ENCODE measurements at regions not wholly inside any gene's neighbourhood (a gene's known extent, or its start where the extent isn't known, plus 50 kb on each side); places are given as distances from the start of the nearest gene placed in this dataset.
"Not testable (repeated sequence)": the region's sequence is repeated elsewhere in the genome, so short reads cannot be mapped to it uniquely, and the experiment has no call there.

GRCh38 chr5:92237896-92238295 lies 854.8 kb upstream of the ARRDC3 start:
- intact Hi-C loops (cut with DNase I), result no loop called here
- no peaks in the 10 kb centered on the region for H3K9me3 ChIP-seq
- no peak overlapping the region for H3K27ac ChIP-seq
- TF ChIP-seq CTCF (IDR thresholded peaks at IDR 0.05), result no peak
- WGBS, 3 donors, result 88 to 89% (median 89%) methylated on average over 2 of the region's 2 CpGs
- no peak overlapping the region for H3K4me3 ChIP-seq
- ATAC-seq (no peak), DNase-seq (no peak)
- H3K36me3 ChIP-seq (ENCODE audit: insufficient read depth in 1 of 2, low read depth in 1 of 2), result no peaks in the 10 kb centered on the region
- no peaks in the 10 kb centered on the region for H3K27me3 ChIP-seq (ENCODE audit: insufficient read depth in 3 of 3, low read length in 2 of 3)
- no peaks in the 10 kb centered on the region for H3K4me1 ChIP-seq

GRCh38 chr5:92222449-92222848 lies 839.3 kb upstream of the ARRDC3 start:
- no peak overlapping the region for H3K27ac ChIP-seq
- H3K36me3 ChIP-seq (ENCODE audit: insufficient read depth in 1 of 2, low read depth in 1 of 2), result no peaks in the 10 kb centered on the region
- no peak for ATAC-seq
- no peaks in the 10 kb centered on the region for H3K27me3 ChIP-seq (ENCODE audit: insufficient read depth in 3 of 3, low read length in 2 of 3)
- 53 to 77% (median 64%) methylated on average over 1 of the region's 1 CpG for WGBS, 3 donors
- intact Hi-C loops (cut with DNase I), result no loop called here
- no peaks in the 10 kb centered on the region for H3K4me1 ChIP-seq
- H3K9me3 ChIP-seq, result no peaks in the 10 kb centered on the region
- DNase-seq, result no peak
- H3K4me3 ChIP-seq, result no peak overlapping the region
- no peak for TF ChIP-seq CTCF (IDR thresholded peaks at IDR 0.05)

GRCh38 chr5:92216852-92217251 lies 833.7 kb upstream of the ARRDC3 start:
- H3K27ac ChIP-seq; intact Hi-C loops (cut with DNase I); H3K9me3 ChIP-seq; ATAC-seq; DNase-seq; H3K27me3 ChIP-seq (ENCODE audit: insufficient read depth in 3 of 3, low read length in 2 of 3); H3K4me3 ChIP-seq; H3K36me3 ChIP-seq (ENCODE audit: insufficient read depth in 1 of 2, low read depth in 1 of 2); H3K4me1 ChIP-seq: not testable (repeated sequence)
- WGBS, 3 donors, result 72 to 93% (median 86%) methylated on average over 2 of the region's 2 CpGs

- no peaks in the 10 kb centered on the region for H3K4me1 ChIP-seq
- intact Hi-C loops (cut with DNase I), result no loop called here
- DNase-seq, result no peak
- TF ChIP-seq CTCF (IDR thresholded peaks at IDR 0.05), result no peak
- no peak overlapping the region for H3K27ac ChIP-seq
- no peaks in the 10 kb centered on the region for H3K27me3 ChIP-seq (ENCODE audit: insufficient read depth in 3 of 3, low read length in 2 of 3)
- H3K9me3 ChIP-seq, result no peaks in the 10 kb centered on the region
- no peak for ATAC-seq
- no peaks in the 10 kb centered on the region for H3K36me3 ChIP-seq (ENCODE audit: insufficient read depth in 1 of 2, low read depth in 1 of 2)
- H3K4me3 ChIP-seq, result no peak overlapping the region
- WGBS, 3 donors, result 94 to 95% (median 94%) methylated on average over 1 of the region's 1 CpG
These were observed 832.0 kb upstream of the ARRDC3 start for GRCh38 chr5:92215116-92215515.

- no peak for DNase-seq
- Histone ChIP-seq H3K9me3 (no peaks in the 10 kb centered on the region), H3K27ac (no peak overlapping the region), H3K4me1 (no peaks in the 10 kb centered on the region), H3K36me3 (ENCODE audit: insufficient read depth in 1 of 2, low read depth in 1 of 2) (no peaks in the 10 kb centered on the region), H3K27me3 (ENCODE audit: insufficient read depth in 3 of 3, low read length in 2 of 3) (no peaks in the 10 kb centered on the region), H3K4me3 (no peak overlapping the region)
- intact Hi-C loops (cut with DNase I), result no loop called here
- no peak for TF ChIP-seq CTCF (IDR thresholded peaks at IDR 0.05)
- WGBS, 3 donors, result 80 to 88% (median 87%) methylated on average over 3 of the region's 3 CpGs
- no peak for ATAC-seq
These were observed 825.1 kb upstream of the ARRDC3 start for GRCh38 chr5:92208265-92208664.
